ENCODE measurements at regions not wholly inside any gene's neighbourhood (a gene's known extent, or its start where the extent isn't known, plus 50 kb on each side); places are given as distances from the start of the nearest gene placed in this dataset.

- TF ChIP-seq, protein P1, sequence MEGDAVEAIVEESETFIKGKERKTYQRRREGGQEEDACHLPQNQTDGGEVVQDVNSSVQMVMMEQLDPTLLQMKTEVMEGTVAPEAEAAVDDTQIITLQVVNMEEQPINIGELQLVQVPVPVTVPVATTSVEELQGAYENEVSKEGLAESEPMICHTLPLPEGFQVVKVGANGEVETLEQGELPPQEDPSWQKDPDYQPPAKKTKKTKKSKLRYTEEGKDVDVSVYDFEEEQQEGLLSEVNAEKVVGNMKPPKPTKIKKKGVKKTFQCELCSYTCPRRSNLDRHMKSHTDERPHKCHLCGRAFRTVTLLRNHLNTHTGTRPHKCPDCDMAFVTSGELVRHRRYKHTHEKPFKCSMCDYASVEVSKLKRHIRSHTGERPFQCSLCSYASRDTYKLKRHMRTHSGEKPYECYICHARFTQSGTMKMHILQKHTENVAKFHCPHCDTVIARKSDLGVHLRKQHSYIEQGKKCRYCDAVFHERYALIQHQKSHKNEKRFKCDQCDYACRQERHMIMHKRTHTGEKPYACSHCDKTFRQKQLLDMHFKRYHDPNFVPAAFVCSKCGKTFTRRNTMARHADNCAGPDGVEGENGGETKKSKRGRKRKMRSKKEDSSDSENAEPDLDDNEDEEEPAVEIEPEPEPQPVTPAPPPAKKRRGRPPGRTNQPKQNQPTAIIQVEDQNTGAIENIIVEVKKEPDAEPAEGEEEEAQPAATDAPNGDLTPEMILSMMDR (IDR thresholded peaks at IDR 0.05): no peak
- TF ChIP-seq POLR2A (IDR thresholded peaks at IDR 0.05): no peak
These were observed 288.7 kb downstream of the LMX1A start for GRCh38 chr1:165067829-165068228.
